ENCODE measurements at regions not wholly inside any gene's neighbourhood (a gene's known extent, or its start where the extent isn't known, plus 50 kb on each side); places are given as distances from the start of the nearest gene placed in this dataset.

DNA sequence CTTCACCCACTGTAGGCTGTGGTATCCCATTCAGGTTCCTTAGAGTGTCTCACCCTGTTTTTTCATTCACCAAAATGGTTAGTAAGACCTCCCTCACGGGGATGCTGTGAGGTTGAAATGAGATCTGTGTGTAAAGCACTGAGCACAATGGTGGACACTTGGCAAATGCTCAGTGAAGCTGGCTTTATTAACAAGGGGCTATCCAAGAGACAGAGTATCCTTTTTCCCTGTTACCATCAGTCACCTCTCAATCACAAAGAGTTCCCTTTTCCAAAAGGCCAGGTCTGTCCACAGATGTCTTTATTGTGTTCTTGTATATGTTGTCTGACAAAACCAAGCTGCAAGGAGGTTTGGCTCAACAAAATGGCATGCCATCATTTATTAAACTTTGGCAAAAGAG, 138.9 kb upstream of the RARB start:
- DNase-seq (ENCODE audit: low read depth in 2 of 2) = no peak

DNA sequence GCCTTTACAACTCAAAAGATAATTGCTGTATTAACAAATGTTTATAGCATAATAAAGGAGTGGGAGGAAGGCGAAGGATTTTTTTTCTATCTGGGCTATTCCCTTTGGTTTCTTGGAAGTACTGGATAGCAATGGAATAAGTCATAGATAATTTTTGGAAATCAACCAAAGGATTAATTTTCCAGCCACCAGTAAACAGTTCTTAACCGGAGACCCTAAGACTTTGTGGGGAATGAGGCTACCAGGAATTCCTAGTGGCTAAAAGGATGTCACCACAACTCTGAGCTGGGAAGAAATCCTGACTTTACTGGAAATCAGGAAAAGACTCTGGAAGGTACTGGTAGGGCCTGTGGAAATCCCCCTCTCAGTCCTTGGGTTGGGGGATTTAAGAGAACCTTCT, 138.4 kb upstream of the RARB start:
- no peak for DNase-seq (ENCODE audit: low read depth in 2 of 2)

DNA sequence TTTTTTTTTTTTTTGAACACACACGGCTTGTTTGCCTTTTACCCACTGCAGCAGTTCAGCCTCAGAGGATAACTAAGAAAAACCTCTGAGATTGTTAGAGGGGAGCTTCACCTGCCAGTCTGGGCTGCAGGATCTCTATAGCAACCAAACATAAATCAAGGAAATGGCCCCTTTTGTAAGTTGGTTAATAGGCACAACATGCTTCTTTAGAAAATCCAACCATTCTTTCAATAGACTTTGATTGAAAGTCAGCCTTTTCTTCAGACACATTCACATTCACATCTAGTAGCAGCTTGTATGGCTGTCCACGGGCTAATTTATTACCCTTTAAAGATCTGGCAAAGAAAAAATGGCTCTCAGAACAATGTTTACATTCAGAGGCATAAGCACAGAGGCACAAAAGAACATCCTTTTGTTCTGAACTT, 136.6 kb upstream of the RARB start:
- DNase-seq (ENCODE audit: low read depth in 2 of 2) = no peak

DNA sequence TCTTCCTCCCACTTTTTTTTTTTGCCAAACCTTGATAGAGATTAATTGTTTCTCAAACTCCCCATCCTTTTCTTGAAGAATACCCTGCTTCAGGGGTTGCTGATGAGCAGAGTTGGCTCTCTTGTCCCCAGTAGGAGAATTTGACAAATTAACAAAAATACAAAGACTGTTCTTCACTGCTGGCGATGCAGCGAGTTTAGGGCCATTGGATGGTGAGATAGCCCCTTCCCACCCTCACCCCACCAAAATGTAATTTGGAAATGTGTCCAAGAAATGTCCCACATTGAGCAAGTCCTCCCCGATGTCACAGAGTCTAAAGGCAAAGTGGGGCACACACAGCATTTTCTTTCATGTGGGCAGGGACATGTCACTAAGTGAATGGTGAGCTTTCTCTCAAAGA, 136.0 kb upstream of the RARB start:
- no peak for DNase-seq (ENCODE audit: low read depth in 2 of 2)

DNA sequence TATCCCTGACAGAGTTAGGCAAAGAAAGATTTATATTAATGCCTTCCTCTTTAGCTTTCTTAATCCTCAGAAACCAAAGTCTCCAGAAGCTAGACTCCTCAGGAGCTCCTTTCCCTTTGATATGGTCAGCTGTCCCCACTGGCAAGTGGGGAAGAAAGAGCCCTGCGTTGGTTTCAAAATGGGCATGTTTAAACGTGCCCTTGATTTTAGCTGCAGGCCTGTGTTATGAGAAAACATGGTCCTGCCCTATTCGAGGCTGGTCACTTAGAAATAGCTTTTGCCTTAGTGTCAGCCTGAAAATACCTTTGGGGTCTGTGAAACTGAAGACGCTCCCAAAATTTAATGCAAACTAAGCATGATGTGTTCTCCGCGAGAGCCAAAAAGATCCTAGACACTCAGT, 135.5 kb upstream of the RARB start:
- no peak for DNase-seq (ENCODE audit: low read depth in 2 of 2)

DNA sequence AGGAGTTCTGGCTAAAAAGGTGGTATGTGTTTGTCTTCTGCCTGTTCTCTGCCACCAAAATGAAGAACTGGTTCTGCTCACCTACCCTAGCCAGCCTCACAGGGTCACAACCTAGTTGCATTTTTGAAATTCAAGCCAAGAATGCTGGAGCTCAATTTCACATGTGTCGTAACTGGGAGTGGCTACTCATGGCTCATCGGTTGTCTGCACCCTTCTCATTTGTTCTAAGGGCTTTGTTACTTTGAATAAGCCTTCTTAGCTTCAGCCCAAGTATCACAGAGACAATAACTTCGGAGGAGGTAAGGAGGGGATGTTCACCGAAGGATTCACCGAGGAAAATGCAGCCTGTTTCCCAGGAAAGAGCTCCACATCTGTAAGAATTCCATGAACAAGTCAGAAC, 134.3 kb upstream of the RARB start:
- no peak for DNase-seq (ENCODE audit: low read depth in 2 of 2)

DNA sequence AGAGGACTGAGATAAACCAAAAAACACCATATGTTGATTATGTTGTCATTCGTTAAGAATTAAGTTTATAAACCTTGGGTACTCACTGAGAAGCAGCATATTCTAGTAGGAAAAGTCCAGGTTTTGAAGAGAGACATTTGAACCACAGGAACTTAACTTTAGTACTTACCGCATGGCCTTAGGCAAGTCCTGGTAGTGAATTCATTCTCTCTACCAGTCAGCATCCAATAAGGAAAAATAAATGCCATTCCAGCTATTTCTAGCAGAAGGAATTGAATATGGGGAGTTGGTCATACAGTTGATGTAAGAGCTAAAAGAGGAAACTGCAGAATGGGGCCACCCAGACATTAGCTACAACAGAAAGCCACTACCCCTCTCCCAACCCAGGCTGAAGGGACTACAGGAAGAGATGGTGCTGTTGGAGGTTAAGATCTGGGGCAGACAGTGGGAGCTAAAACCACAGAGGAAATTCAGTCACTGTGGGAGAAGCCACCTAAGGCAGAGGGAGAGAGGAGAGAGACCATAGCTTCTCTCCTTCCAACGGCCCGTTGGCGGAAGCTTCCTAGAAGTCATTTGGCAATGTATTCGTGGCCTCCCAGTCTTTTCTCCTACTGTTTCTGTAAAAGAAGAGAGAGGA, 133.8 kb upstream of the RARB start:
- DNase-seq (ENCODE audit: low read depth in 2 of 2) = no peak

DNA sequence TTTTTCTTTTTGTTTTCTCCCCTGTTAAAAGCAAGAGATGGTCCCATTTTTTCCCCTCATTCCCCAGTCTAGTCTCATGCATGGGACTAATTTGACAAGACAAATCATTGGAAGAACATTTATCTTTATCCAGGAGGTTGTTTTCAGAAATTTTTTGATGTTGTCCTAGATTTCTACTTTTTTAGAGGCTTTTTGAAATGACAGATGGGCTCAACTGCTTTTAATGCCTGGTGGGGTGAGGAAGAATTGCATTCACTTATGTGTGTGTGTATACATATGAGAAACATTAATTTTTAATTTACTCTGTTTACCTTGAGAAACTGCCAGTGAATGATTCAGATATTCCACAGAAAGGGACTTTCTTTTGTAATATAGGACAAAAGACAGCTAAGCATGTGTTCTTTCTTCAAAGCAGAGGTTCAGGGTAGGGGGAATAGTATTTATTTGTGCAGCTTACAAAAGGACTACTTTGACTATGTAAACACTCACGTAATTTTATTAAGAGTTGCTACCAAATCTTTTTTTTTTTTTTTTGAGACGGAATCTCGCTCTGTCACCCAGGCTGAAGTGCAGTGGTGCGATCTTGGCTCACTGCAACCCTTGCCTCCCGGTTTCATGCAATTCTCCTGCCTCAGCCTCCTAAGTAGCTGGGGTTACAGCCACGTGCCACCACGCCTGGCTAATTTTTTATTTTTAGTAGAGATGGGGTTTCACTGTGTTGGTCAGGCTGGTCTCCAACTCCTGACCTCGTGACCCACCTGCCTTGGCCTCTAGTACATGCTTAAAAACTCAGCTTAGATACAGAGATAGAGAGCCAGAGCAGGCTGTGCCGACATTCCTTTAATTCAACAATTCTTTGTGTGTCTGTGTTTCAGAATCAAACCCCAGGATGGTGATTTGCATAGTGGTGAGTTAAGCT, 130.1 kb upstream of the RARB start:
- DNase-seq (ENCODE audit: low read depth in 2 of 2) = no peak

DNA sequence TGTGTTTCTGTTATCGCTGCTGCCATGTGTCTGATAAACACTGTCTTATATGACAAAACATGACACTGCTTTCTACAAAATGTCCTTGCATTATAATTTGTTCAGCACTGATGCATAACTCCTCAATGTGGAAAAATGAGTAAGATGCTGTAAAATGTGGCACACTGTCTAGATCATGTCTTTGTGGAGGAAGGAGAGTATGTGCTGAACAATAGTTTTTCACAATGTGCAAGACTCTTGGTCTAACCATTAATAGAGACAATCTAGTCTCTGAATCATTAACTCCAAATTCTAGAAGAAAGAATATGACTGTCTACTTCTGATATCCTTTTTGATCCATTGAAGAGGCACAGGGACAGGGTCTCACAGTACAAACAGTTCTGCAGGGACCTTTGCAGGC, 127.9 kb upstream of the RARB start:
- no peak for DNase-seq (ENCODE audit: low read depth in 2 of 2)

DNA sequence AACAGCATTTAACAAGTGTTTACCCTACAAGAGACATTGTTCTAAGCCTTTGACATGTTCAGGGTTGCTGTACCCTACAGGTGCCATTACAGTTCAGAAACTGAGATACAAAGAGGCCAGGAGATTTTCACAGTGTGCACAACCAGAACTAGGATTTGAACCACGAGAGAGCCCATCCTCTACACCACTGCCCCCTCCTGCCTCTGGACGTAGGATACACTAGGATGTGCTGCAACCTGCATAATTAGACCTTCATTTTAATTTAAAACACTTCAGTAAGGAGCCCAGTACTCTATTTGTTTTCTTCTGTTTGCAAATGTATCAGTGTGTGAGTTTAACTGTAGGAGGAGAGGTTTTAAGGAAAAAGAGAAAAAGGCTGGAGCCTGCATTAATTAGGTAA, 123.1 kb upstream of the RARB start:
- no peak for DNase-seq (ENCODE audit: low read depth in 2 of 2)

DNA sequence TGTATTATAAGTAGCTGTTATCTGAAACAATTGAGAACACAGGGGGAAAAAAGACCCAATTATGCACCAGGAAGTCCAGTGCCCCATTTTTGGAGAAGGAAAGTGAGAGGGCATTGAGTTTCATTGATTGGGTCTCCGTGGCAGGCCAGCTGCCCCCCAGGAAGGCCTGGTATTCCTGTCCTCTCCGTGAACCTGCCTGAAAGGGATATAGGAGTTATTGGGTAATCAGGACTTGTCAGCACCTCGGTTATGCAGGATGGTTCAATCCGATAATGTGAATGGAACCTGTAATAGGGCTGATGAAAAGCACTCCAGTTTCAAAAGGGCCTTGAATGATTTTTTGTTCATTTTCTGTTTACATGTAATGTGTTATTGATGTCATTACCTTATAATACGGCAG, 122.0 kb upstream of the RARB start:
- no peak for DNase-seq (ENCODE audit: low read depth in 2 of 2)

DNA sequence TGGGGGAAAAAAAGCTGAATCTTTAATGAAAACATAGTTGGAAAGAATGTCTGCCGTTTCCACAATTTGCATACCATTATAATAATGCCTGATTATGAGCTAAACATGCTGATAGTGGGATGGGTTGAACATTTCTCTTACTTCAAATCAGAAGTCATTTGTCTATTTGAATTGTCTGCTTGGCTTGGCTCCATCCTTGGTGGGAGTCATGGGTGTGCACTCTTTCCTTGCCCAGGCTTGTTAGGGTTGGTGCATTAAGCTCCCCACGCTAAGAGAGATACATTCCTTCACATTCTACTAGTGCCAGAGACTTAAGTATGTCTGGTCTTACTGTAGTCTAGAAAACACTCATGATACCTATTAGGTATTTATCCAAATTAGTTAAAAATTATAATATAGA, 121.4 kb upstream of the RARB start:
- DNase-seq (ENCODE audit: low read depth in 2 of 2) = no peak

DNA sequence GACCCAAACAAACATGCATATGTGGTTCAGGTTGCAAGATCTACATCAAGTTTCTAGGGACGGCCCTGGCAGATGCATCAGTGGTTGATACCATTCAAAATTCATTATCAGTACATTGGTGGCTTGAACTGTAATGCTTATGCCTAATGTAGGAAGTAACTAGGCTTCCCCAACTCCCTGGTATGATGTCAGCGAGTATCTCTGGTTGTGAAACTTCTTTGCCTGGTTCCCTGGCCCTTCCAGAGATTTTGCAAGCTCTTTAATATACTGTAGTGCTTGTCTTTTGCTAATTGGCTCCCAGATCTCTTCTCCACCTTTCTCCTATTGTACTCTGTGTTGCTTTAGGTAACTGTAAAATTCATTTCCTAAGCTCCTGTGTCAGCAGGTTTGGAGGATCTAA, 114.8 kb upstream of the RARB start:
- no peak for DNase-seq (ENCODE audit: low read depth in 2 of 2)

DNA sequence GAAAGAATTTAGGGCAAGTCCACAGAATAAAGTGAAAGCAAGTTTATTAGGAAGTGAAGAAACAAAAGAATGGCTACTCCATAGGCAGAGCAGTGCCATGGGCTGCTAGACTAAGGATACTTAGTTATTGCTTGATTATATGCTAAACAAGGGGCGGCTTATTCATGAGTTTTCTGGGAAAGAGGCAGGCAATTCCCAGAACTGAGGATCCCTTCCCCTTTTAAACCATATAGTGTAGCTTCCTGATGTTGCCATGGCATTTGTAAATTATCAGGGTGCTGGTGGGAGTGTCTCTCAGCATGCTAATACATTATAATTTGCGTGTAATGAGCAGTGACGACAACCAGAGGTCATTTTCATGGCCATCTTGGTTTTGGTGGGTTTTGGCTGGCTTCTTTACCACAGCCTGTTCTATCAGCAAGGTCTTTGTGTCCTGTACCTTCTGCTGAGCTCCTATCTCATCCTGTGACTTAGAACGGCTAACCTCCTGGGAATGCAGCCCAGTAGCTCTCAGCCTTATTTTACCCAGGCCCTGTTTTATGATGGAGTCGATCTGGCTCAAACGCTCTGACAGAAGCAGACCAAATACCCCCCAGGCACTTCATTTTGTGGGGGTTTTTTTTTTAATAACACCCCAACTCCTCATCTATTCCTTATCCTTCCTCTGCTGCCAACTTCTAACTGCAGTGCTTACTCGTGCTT, 103.0 kb upstream of the RARB start:
- no peak for DNase-seq (ENCODE audit: low read depth in 2 of 2)

DNA sequence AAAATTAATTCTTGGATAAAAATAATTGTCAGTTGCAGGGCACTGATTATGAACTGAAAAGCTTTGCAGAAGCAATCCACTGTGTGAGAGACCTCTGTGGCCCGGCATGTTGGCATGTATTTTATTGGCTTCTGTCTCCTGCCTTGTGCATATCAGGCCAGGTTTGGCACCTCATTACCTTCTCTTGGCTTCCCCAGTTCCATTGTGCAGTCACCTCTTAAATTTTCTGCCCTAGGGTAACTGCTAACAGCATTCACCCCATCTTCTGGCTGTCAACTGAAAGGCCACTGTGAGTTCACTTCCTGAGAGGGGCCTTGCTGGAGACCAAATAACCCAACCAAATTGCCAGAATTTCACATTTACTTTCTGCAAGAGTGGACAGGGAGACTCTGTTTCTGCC, 92.7 kb upstream of the RARB start:
- DNase-seq (ENCODE audit: low read depth in 2 of 2) = no peak

DNA sequence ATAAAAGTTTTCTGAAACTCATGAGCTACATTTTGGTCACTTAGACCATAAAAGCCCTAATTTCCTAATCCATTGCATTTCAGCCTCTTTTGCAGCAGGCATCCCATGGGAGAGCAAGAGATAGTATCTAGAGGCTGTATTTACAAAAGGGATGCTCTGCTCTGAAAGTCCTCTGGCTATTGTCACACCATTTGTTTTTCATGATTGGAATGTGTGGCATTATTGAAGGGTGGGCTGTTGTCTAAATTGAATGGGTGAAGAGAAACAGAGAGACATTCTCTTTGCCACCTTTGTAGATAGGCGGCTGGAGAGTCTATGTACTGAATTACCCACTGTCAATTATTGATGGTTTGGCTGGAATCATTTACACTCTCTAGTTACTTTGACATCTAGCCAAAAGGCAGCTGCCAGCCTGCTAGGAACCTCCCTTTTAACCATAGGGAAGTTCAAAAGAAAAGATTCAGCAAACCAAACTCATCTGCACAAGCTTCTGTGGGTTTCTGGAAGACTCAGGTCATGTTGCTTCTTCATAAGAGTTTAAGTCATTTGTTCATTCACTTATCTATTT, 89.8 kb upstream of the RARB start:
- no peak for DNase-seq (ENCODE audit: low read depth in 2 of 2)

DNA sequence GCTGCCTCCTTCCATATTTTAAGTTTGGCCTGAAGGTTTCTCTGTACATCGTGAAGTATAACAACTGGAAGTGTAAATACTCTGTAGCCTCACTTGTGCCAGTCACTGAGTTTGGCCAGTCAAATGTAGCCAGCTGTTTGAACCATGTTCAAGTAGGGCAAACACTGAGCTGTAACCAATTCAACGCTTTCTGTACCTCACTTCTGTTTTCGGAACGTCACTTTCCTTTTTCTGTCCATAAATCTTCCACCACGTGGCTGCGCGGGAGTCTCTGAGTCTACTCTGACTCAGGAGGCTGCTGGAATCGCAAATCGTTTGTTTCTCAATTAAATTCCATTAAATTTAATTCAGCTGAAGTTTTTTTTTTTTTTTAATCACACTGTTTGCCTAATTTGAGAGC, 88.8 kb upstream of the RARB start:
- DNase-seq (ENCODE audit: low read depth in 2 of 2) = no peak

DNA sequence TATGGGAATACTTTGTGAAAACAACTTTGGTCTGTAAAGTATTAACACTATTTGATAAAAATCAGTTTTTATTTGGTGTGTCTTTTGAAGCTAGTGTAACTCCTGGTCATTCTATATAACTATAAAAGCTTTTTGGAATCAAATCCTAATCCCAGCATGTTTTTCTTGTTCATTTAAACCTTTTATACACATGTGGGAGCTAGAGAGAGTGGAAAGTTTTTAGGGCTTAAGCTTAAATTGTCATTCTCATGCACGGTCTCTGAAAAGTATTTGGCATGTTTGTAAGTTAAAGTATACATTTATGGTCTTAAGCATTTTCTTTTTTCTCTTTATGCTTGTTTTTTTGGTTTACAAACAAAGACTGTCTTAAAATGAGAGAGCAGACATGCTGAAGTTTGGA, 83.4 kb upstream of the RARB start:
- DNase-seq (ENCODE audit: low read depth in 2 of 2) = no peak

DNA sequence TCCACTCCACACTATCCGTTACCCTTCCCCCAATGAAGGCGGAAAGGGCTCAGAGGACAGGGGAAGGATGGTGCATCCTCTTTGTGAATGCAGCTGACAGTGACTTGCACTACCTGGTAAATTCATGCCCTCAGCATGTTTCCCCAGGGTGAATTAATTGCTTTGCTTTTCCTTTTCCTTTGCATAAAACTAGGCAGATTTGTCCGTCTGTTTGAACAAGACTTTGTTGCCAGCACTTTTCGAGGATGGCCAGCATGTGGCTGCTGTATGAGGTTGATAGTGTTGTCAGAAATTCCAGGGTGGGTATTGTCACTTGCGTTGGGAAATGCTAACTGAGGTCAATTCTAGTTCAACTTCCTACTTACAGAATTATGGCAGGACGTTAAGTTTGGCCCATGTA, 79.0 kb upstream of the RARB start:
- no peak for DNase-seq (ENCODE audit: low read depth in 2 of 2)

DNA sequence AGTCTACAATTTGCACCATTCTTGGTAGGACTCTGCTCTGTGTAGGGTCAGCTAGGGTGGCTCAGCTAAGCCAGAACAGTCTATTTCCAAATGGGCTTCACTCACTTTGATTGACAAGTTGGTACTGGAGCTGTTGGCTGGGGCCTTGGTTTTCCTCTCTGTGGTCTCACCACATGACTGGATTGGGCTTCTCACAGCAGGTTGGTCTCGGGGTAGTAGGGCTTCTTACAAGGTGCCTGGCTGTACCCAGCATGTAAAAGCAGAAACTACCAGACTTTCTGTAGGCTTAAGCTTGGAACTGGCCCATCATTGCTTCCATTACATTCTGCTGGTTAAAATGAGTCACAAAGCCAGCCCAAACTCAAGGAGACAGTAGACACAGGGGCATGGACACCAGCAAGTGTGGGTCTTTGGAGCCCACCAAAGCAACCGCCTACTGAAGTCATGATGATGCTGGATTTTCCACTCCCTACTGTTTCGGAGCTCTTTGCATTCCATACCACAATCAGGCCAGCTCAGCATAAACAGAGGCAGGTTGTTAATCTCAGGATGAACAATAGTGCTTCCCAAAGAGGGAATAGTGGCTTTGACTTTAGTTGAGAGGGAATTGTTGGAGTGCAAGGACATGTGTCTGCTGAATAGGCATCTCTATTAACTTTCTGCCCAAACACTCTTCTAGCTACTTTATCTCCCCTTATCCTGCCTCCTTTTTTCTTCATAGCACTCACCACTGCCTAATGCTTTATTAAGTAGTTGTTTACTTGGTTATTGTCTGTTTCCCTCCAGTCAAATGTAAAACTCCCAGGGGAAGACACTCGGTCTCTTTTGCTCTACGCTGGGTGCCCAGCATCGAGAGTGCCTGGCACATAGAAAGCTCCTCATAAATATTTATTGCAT, 78.0 kb upstream of the RARB start:
- DNase-seq (ENCODE audit: low read depth in 2 of 2) = no peak

DNA sequence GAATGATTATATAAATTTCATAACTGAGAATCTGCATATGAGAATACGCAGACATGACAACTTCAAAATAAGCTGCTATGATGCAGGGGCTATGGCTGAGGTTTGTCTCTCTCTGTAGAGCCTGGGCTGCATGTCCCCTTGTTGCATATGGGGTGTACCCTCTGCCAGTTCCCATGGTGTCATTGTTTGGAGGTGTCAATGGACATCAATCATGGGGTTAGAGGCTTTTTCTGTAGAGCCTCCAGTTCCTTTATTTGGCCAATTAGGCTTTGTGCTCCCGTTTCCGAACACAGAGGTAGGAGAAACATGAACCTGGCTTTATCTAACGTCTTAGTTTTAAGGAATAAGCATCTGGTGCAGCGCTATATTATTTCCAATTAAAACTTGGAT, 77.3 kb upstream of the RARB start:
- no peak for DNase-seq (ENCODE audit: low read depth in 2 of 2)

DNA sequence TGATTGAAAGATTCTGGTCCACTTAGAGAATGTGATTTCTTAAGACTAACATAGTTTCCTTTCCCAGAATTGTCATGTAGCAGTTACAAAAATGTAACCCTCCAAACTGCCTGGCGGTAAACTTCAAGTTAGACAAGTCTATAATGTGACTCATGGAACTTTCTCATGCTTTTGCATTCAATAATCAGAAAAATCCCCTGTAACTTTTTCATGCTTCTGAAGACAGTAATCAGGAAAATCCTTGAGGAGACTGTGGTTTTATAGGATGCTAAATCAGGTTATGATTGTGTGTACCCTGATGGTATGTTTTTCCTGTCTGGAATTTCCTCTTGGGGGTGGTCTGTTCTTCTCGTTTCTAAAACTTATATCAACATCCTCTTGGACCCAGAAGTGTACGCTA, 74.0 kb upstream of the RARB start:
- DNase-seq (ENCODE audit: low read depth in 2 of 2) = no peak

All from stimulated activated CD8-positive, alpha-beta memory T cell treated with anti-CD3 and anti-CD28 coated beads, Interleukin-7, amount 100 ng/mL, for 1 hour (primary cell).